HTR-8/SVneo (cell line): ENCODE measurements at regions not wholly inside any gene's neighbourhood (a gene's known extent, or its start where the extent isn't known, plus 50 kb on each side); places are given as distances from the start of the nearest gene placed in this dataset.

ENCODE experiments used
- DNase-seq: peaks from one replicate; pipeline ENCODE4 v3.0.0; 2011; ENCODE audit warnings: low spot score, mixed read lengths; ENCODE audit not compliant: insufficient read length
- FAIRE-seq: peaks from 2 replicates; lab custom pipeline; 2011; peaks lifted over from hg19 to GRCh38; lab: Jason Lieb, UNC

- DNase-seq (no peak), FAIRE-seq (no peak)
Measured at GRCh38 chr19:30165228-30165813, 206.9 kb upstream of the ZNF536 start.

GRCh38 chr19:30167206-30167868, 204.8 kb upstream of the ZNF536 start:
- no peak for DNase-seq
- FAIRE-seq, result no peak

GRCh38 chr19:30167976-30168635, 204.1 kb upstream of the ZNF536 start:
- no peak for FAIRE-seq

GRCh38 chr19:30168760-30169159, 203.4 kb upstream of the ZNF536 start:
- DNase-seq (no peak), FAIRE-seq (no peak)

More at GRCh38 chr19:30167976-30168635, 204.1 kb upstream of the ZNF536 start:
- DNase-seq, result no peak

GRCh38 chr19:30169196-30169900, 202.8 kb upstream of the ZNF536 start:
- FAIRE-seq (no peak), DNase-seq (no peak)

- DNase-seq (no peak), FAIRE-seq (peak; percentile 23)
Measured at GRCh38 chr19:30170081-30170480, 202.1 kb upstream of the ZNF536 start.

- FAIRE-seq, result peak; percentile 97
Measured at GRCh38 chr19:30170495-30171137, 201.6 kb upstream of the ZNF536 start.

DNA sequence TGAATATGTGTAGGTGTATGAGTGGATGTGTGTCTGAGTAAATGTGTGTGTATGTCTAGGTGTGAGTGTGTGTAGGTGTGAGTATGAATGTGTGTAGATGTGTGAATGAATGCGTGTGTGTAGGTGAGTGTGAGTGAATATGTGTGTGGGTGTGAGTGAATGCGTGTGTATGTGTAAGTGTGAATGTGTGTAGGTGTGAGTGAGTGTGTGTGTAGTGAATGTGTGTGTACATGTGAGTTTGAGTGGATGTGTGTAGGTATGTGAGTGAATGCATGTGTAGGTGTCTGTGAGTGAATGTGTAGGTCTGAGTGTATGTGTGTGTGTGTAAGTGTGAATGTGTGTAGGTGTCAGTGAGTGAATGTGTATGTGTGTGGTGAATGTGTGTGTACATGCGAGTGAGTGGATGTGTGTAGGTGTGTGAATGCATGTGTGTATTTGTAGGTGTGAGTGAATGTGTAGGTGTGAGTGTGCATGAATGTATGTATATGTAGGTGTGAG, 201.0 kb upstream of the ZNF536 start:
- DNase-seq (no peak), FAIRE-seq (no peak)

More at GRCh38 chr19:30170495-30171137, 201.6 kb upstream of the ZNF536 start:
- no peak for DNase-seq

GRCh38 chr19:30171795-30172612, 200.2 kb upstream of the ZNF536 start:
- FAIRE-seq (no peak), DNase-seq (no peak)

- DNase-seq (no peak), FAIRE-seq (no peak)
Measured at GRCh38 chr19:30172613-30173242, 199.5 kb upstream of the ZNF536 start.

DNA sequence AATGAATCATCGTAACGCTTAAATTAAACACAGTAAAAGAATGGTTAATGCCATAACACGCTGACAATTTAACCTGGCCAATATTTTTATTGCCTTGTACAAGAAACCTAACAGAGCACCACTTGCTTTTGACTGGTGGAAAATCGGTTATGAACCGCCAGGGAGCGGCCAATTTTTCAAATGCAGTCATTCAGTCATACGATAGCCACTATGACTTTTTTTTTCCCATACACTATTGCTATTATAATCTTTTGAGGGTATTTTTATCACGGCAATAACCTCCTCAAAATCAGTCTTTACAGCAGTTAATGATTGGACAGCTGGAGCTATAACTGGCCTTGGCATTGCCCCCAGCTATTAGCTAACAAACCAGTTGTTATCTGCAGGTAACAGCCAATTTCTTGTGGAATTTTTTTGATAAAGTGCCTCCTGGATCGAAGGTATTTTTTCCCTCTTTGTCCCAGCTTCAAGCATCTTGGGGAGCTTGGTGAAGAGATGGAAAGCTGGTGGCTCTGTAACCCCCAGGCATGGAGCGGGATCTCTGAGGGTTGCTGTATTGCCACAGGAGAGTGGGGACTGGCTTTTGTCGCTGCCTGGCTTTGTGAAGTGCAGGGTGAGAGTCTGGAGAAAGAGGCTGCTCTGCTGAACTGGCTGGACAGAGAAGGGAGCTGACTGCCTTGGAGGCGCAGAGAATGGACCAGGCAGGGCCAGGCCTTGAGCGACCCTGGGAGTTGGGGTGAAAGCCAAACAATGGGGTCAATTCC, 198.4 kb upstream of the ZNF536 start:
- FAIRE-seq (no peak), DNase-seq (no peak)

DNA sequence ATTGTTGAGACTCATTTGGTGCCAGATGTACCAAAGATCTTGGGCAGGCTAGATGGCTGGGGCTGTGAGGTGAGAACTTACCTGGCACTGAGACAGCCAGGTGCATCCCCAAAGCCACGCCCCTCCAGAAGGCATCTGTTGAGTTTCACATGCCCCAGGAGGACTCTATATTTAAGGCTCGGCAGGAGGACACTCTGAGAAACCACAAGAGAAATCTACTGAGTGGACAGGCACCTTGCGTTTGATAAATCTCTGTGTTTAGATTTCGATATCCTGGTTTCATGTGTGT, 197.9 kb upstream of the ZNF536 start:
- DNase-seq, result no peak
- FAIRE-seq, result no peak

DNA sequence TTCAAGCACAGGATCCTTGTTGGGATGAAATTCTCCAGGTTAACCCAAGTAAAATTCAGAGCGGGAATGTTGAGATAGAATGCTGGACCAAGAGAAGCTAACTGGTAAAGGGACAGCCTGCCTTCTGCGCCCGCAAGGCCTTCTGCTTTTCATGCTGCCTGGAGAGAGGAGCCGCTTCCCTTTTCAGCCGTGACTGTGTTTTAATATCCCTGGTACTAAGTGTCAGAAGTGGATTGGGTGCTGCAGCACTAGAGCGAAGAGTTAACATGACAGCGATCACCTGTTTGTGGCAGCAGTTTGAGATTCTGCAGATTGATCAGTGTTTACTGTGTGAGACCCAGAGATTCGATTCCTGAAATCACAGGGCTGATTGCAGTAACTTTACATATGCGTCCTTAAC, 197.4 kb upstream of the ZNF536 start:
- no peak for DNase-seq
- FAIRE-seq, result no peak

DNA sequence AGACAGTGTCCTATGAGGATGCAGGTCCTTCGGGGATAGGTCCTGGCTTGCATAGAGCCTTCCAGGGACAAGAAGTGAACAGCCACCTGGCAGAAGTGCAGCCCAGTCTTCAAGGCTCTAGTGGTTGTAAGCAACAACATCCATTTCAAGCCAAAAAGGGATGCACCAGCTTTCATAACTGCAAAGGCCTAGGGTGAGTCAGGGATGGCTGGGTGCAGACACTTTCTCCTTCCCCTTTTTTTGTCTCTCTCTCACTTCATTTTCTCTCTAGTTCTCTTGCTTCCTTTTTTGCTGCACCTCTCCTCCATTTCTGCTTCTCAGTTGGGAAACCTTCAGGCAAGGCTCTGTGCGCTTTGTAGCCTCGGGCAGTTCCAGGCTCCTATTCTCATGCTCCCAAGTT, 196.2 kb upstream of the ZNF536 start:
- no peak for FAIRE-seq

DNA sequence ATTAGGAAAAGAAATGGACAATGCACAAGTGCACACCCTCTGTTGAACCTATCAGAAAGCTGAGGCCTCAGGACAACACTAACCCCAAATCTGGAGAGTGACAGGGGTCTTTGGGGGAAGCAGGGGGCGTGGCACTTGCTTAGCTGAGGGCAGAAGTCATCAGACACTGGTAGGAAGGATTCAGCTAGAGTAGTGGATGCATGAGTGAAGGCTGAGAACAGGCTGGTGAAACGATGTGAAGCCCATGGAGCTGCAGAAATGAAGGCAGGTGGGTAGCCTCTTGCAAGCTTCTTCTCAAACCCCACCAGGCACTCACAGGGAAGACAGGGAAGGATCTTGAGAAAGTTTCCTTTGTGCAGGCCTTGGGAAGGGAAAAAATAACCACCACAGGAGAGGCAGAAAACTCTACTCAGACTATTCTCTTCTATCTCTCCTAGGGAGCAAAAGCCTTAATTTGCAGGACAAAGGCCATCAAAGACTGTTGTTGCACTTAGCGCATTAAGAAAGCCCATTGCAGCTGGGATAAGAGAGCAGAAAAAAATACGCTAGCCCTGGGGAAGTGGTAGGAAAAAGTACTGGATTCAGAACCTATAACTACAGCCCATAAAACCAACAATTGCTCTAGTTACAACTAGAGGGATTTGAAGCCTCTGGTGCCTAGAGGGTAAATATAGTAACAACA, 193.3 kb upstream of the ZNF536 start:
- FAIRE-seq (no peak), DNase-seq (no peak)

More for the DNA sequence above, 196.2 kb upstream of the ZNF536 start:
- DNase-seq, result no peak

DNA sequence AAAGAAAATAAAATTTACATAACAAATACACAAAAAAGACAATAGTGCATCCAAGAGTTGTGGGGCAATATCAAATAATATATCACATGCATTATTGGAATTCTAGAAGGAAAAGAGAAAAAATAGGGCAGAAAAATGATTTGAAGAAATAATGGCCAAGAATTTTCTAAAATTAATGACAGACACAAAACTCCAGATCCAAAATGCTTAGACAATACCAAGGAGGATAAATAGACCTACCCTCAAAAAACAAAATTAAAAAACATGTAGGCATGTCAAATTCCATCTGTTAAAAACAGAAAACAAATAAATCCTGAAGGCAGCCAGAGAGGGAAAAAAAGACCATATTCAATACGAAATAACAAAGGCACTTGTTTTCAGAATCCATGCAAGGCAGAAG, 191.5 kb upstream of the ZNF536 start:
- DNase-seq (no peak), FAIRE-seq (no peak)

DNA sequence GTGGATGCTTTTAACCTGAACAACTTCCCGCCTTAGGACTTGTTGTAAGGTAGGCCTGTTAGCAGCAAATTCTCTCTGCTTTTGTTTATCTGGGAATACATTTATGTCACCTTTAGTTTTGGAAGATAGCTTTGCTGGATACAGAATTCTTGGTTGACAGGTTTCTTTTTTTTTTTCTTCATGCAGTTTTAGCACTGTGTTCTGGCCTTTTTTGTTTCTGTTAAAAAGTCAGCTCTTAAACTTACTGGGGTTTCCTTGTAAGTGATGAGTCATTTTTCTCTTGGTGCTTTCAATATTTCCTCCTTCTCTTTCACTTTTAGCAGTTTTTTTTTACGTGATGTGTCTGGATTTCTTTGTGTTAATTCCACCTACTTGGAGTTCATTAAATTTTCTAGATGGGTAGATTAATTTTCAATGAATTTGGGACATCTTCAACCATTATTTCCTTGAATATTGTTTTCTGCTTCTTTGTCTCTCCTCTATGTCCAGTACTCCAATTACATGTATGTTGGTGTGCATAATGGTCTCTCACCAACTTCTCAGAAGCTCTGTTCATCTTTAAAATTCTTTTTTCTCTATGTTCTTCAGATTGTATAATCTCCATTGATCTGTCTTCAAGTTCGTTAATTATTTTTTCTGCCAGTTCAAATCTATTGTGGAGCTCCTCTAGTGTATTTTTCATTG, 188.2 kb upstream of the ZNF536 start:
- FAIRE-seq (no peak), DNase-seq (no peak)
